HFFc6 (cell line): ENCODE measurements at regions not wholly inside any gene's neighbourhood (a gene's known extent, or its start where the extent isn't known, plus 50 kb on each side); places are given as distances from the start of the nearest gene placed in this dataset.

Experiments
- DNase-seq: peaks from one replicate; pipeline ENCODE4 v3.0.0-alpha.2; 2018
- H3K27ac Mint-ChIP-seq: 2 replicates; pipeline ENCODE4 v1.8.0; 2020; ENCODE audit warnings: mild to moderate bottlenecking, mixed read lengths
- H3K27me3 Mint-ChIP-seq: 2 replicates; pipeline ENCODE4 v1.8.0; 2021; ENCODE audit warnings: mild to moderate bottlenecking, moderate library complexity, mixed read lengths; ENCODE audit not compliant: insufficient read depth
- H3K36me3 Mint-ChIP-seq: 2 replicates; pipeline ENCODE4 v1.8.0; 2021; ENCODE audit warnings: low read depth, mixed read lengths
- H3K4me1 Mint-ChIP-seq: 2 replicates; pipeline ENCODE4 v1.8.0; 2020; ENCODE audit warnings: low read depth, mixed read lengths
- H3K4me3 Mint-ChIP-seq: 2 replicates; pipeline ENCODE4 v1.8.0; 2020; ENCODE audit warnings: mild to moderate bottlenecking, moderate library complexity, mixed read lengths
- H3K9me3 Mint-ChIP-seq: 2 replicates; pipeline ENCODE4 v1.8.0; 2020; ENCODE audit warnings: mild to moderate bottlenecking, mixed read lengths
- CTCF ChIP-seq: fragments of 200-600 bp; sonication (generic); IDR thresholded peaks from 2 replicates; pipeline ENCODE4 v1.5.0; 2021; ENCODE audit warnings: antibody characterized with exemption, mild to moderate bottlenecking

GRCh38 chr2:211176514-211177141 lies 620.2 kb downstream of the CPS1 start:
- no peaks in the 10 kb centered on the region for H3K4me1 Mint-ChIP-seq
- H3K27me3 Mint-ChIP-seq, result no peaks in the 10 kb centered on the region
- H3K27ac Mint-ChIP-seq, result no peak overlapping the region
- no peak for TF ChIP-seq CTCF
- no peak for DNase-seq
- H3K36me3 Mint-ChIP-seq, result no peaks in the 10 kb centered on the region
- no peak overlapping the region for H3K4me3 Mint-ChIP-seq
- peaks cover 33% of the 10 kb centered on the region for H3K9me3 Mint-ChIP-seq

- no peak overlapping the region for H3K4me3 Mint-ChIP-seq
- DNase-seq, result no peak
Measured at GRCh38 chr2:211181626-211182025, 625.2 kb downstream of the CPS1 start.

GRCh38 chr2:211187602-211188001 lies 631.2 kb downstream of the CPS1 start:
- Mint-ChIP-seq H3K4me3 (no peak overlapping the region), H3K4me1 (no peaks in the 10 kb centered on the region), H3K9me3 (peaks cover 40% of the 10 kb centered on the region), H3K36me3 (no peaks in the 10 kb centered on the region), H3K27ac (no peak overlapping the region), H3K27me3 (no peaks in the 10 kb centered on the region)
- no peak for TF ChIP-seq CTCF
- no peak for DNase-seq

More at GRCh38 chr2:211181626-211182025, 625.2 kb downstream of the CPS1 start:
- Mint-ChIP-seq H3K36me3 (no peaks in the 10 kb centered on the region), H3K27ac (no peak overlapping the region), H3K4me1 (no peaks in the 10 kb centered on the region), H3K27me3 (no peaks in the 10 kb centered on the region), H3K9me3 (peaks cover 45% of the 10 kb centered on the region)
- TF ChIP-seq CTCF, result no peak

- TF ChIP-seq CTCF, result no peak
- no peak overlapping the region for H3K4me3 Mint-ChIP-seq
- H3K4me1 Mint-ChIP-seq, result no peaks in the 10 kb centered on the region
- no peaks in the 10 kb centered on the region for H3K27me3 Mint-ChIP-seq
- no peak for DNase-seq
- no peaks in the 10 kb centered on the region for H3K36me3 Mint-ChIP-seq
- no peak overlapping the region for H3K27ac Mint-ChIP-seq
- peaks cover 42% of the 10 kb centered on the region for H3K9me3 Mint-ChIP-seq
Measured at GRCh38 chr2:211203986-211204385, 647.6 kb downstream of the CPS1 start.

GRCh38 chr2:211204456-211204855 lies 648.1 kb downstream of the CPS1 start:
- no peak for TF ChIP-seq CTCF
- Mint-ChIP-seq H3K27me3 (no peaks in the 10 kb centered on the region), H3K36me3 (no peaks in the 10 kb centered on the region), H3K9me3 (peaks cover 40% of the 10 kb centered on the region), H3K4me3 (no peak overlapping the region), H3K27ac (no peak overlapping the region), H3K4me1 (no peaks in the 10 kb centered on the region)
- DNase-seq, result no peak

- Mint-ChIP-seq H3K36me3 (no peaks in the 10 kb centered on the region), H3K4me3 (no peak overlapping the region), H3K4me1 (no peaks in the 10 kb centered on the region), H3K27ac (no peak overlapping the region), H3K27me3 (no peaks in the 10 kb centered on the region), H3K9me3 (peaks cover 40% of the 10 kb centered on the region)
- TF ChIP-seq CTCF, result no peak
- DNase-seq, result no peak
Measured at GRCh38 chr2:211204902-211205301, 648.5 kb downstream of the CPS1 start.
